Skeletal muscle tissue (tissue), 4 donors: ENCODE measurements at regions not wholly inside any gene's neighbourhood (a gene's known extent, or its start where the extent isn't known, plus 50 kb on each side); places are given as distances from the start of the nearest gene placed in this dataset. TPM values are rescaled to one million over a fixed set of nuclear protein-coding genes. Genes with fewer than 3 reads are reported as not detected.

Experiments used
- H3K27ac ChIP-seq: one replicate; pipeline ENCODE4 v1.7.0; 2013; ENCODE audit warnings: mild to moderate bottlenecking, low read depth, low read length, inconsistent platforms
- H3K27me3 ChIP-seq, 3 donors: one replicate each; pipeline ENCODE4 v1.7.0; 2013; ENCODE audit warnings: low read length in 3 of 3; ENCODE audit not compliant: control insufficient read depth in 3 of 3, insufficient read depth in 3 of 3
- H3K36me3 ChIP-seq, 3 donors: one replicate each; pipeline ENCODE4 v1.7.0; 2013; ENCODE audit warnings: low read length in 3 of 3; ENCODE audit not compliant: control insufficient read depth in 3 of 3, insufficient read depth in 3 of 3
- H3K4me1 ChIP-seq, 3 donors: one replicate each; pipeline ENCODE4 v1.7.0; 2013; ENCODE audit warnings: low read length in 3 of 3, mild to moderate bottlenecking in 3 of 3; ENCODE audit not compliant: control insufficient read depth in 3 of 3, insufficient read depth in 3 of 3
- H3K4me3 ChIP-seq, 3 donors: one replicate each; pipeline ENCODE4 v1.7.0; 2013; ENCODE audit warnings: low read length in 3 of 3
- H3K9ac ChIP-seq, 3 donors: one replicate each; pipeline ENCODE4 v1.7.0; 2013; ENCODE audit warnings: low read length in 3 of 3, mild to moderate bottlenecking in 3 of 3, moderate library complexity in 2 of 3, low read depth in 1 of 3
- H3K9me3 ChIP-seq, 3 donors: one replicate each; pipeline ENCODE4 v1.7.0; 2013; ENCODE audit warnings: low read length in 3 of 3; ENCODE audit not compliant: control insufficient read depth in 3 of 3
- small RNA-seq: library from RNA; depleted of rRNA; stranded (forward); fragments of <200 nt; gene quantifications from one replicate; pipeline ENCODE3, GENCODE V24; 2014
- donor health status: Osteomylitis.

GRCh38 chr4:14925471-14925870 lies 76.8 kb upstream of the CPEB2 start:
- H3K27ac ChIP-seq, result no peak overlapping the region
- H3K9me3 ChIP-seq, result no peaks in the 10 kb centered on the region
- H3K9ac ChIP-seq, result no peak overlapping the region
- no peaks in the 10 kb centered on the region for H3K36me3 ChIP-seq
- H3K4me3 ChIP-seq, result no peak overlapping the region
- H3K4me1 ChIP-seq, result no peaks in the 10 kb centered on the region
- H3K27me3 ChIP-seq, result no peaks in the 10 kb centered on the region

DNA sequence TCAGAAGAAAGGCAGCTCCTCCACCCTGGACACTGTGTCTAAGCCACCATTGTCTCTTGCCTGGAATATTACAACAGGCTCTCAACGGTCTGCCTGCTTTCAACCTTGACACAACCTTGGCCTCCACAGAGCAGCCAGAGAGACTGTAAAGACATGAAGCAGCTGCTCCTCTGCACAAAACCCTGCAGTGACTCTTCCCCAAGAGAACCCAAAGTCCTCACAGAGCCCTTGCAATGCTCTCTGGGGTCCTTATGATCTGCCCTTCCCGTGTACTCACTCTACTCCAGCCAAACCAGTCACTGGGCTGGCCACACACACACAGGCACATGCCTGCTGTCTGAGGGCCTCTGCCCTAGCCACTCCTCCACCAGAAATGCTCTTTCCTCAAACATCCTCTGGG lies 75.9 kb upstream of the CPEB2 start:
- no peak overlapping the region for H3K9ac ChIP-seq
- no peaks in the 10 kb centered on the region for H3K9me3 ChIP-seq
- H3K27ac ChIP-seq, result no peak overlapping the region
- no peaks in the 10 kb centered on the region for H3K36me3 ChIP-seq
- H3K4me1 ChIP-seq, result no peaks in the 10 kb centered on the region
- no peak overlapping the region for H3K4me3 ChIP-seq
- no peaks in the 10 kb centered on the region for H3K27me3 ChIP-seq

DNA sequence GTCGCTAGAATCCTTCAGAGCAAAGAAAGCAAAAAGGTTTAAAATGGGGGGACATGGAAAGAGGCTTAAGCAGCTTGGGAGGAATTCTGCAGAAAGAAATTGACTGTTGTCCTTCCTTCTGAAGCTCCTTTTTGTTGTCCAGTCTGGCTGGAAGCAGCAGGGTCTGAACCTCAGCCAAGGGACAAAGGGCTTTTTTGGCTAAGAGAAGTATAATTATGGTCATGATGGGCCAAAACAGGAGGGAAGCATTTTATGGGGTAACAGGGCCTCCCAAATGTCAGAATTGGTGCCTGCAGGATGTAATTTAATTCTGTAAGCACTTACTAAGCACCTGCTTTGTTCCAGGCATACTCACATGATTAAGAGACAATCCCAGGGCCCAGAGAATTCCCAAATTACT lies 74.2 kb upstream of the CPEB2 start:
- no peak overlapping the region for H3K27ac ChIP-seq
- no peak overlapping the region for H3K4me3 ChIP-seq
- no peak overlapping the region for H3K9ac ChIP-seq
- H3K36me3 ChIP-seq, result no peaks in the 10 kb centered on the region
- H3K27me3 ChIP-seq, result no peaks in the 10 kb centered on the region
- H3K9me3 ChIP-seq, result no peaks in the 10 kb centered on the region
- H3K4me1 ChIP-seq, result no peaks in the 10 kb centered on the region

DNA sequence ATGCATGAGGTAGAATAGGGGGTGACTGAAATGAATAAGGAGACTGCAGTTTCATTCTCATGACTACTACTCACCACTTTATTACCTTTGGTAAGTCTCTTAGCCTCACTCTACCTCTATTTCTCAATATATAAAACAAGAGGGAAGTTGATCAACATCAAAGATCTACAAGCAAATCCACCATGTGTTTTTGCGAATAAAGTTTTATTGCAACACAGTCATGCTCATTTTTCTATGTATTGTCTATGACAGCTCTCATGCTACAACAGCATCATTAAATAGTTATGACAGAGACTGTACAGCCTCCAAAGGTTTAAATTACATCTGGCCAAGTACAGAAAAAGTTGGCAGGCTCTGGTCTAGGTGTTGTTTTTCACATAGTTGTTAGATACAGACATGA lies 72.6 kb upstream of the CPEB2 start:
- Histone ChIP-seq H3K4me1 (no peaks in the 10 kb centered on the region), H3K36me3 (no peaks in the 10 kb centered on the region), H3K4me3 (no peak overlapping the region), H3K9ac (no peak overlapping the region), H3K27me3 (no peaks in the 10 kb centered on the region), H3K27ac (no peak overlapping the region), H3K9me3 (no peaks in the 10 kb centered on the region)

DNA sequence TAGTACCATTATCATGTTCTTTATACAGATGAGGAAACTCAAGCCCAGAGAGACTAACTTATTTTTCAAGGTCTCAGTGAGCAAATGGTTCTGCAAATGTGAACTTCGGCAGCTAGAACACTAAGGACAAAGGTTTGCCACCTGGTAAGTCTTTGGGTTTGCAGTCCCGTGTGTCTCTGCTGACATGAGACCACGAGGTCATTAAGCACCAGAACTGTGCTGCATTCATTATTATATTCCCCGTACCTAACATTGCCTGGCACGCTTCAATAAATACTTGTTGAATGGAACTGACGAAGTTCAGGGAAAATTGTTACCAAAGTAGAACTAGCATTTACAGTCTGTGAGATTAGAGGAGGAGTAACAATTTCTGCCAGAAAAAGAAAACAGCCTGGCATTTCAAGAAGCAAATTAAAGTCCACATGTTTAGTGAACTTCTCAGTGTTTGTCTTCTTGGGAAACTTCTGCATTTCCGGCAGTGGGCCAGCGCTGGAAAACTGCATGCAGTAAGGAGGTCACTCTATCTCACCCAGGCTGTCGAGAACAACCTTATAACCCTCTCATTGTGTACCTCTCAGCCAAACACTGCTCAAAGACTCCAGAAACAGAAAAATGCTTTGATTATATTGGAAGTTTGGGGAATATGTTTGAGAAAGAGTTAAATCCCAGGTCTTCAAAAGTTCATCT lies 67.4 kb upstream of the CPEB2 start:
- no peaks in the 10 kb centered on the region for H3K27me3 ChIP-seq
- no peak overlapping the region for H3K4me3 ChIP-seq
- no peak overlapping the region for H3K9ac ChIP-seq
- H3K27ac ChIP-seq, result no peak overlapping the region
- H3K36me3 ChIP-seq, result no peaks in the 10 kb centered on the region
- H3K4me1 ChIP-seq, result no peaks in the 10 kb centered on the region
- H3K9me3 ChIP-seq, result peaks cover 0 to 2% (median 0%) of the 10 kb centered on the region in 3 donors

DNA sequence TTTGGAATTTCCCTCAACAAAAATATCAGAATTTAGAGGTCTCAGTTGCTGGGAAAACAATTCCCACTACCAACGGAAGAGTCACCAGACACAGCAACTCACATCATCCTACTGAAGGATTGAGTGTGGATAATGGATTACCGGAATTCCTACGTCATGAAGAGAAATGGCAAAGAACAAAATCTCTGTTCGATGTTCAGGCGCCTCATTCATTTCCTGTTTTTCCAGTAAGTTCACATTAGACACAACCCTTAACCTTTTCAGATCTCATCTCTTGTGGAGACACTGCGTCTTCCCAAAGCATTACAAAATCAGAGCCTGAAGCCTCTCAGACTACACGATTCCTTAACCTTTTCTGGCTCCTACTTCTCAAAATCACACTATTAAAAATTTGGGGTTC lies 58.5 kb upstream of the CPEB2 start:
- Histone ChIP-seq H3K4me3 (no peak overlapping the region), H3K27ac (no peak overlapping the region), H3K36me3 (no peaks in the 10 kb centered on the region), H3K9me3 (peaks cover 0 to 2% (median 0%) of the 10 kb centered on the region in 3 donors), H3K4me1 (no peaks in the 10 kb centered on the region), H3K9ac (no peak overlapping the region), H3K27me3 (no peaks in the 10 kb centered on the region)

- Histone ChIP-seq H3K36me3 (no peaks in the 10 kb centered on the region), H3K27me3 (no peaks in the 10 kb centered on the region), H3K9me3 (no peaks in the 10 kb centered on the region), H3K9ac (no peak overlapping the region), H3K27ac (no peak overlapping the region), H3K4me3 (no peak overlapping the region), H3K4me1 (no peaks in the 10 kb centered on the region)
Observed at GRCh38 chr4:14952352-14952751, 49.9 kb upstream of the CPEB2 start.

Small RNAs in the stretch of these regions (small RNA-seq; reads per million reads assigned to genes)
- gene RF00092, result not detected
